ENCODE measurements at regions not wholly inside any gene's neighbourhood (a gene's known extent, or its start where the extent isn't known, plus 50 kb on each side); places are given as distances from the start of the nearest gene placed in this dataset.

DNA sequence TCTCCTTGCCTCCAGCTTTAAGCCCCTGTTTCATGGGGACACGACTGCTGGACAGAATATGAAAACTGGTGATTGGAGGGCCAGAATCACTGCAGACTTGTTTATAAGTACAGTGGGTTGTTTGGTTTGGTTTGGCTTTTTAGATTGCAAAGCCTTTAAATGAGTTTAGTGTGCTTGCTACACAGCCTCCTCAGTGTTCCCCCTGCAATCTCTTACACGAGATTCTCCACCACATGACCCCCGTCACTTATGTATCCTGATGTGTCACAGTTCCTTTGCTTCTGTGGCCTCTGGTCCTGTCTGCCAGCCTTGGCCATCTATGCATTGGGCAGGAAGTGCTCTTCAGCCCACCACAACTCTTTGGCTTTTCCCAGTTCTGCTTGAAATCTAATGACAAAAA is 103.7 kb upstream of the ANKRD1 start:
- 78 to 84% (median 78%) methylated on average over 3 of the region's 3 CpGs for WGBS, 3 donors
- no peak overlapping the region for H3K27ac ChIP-seq (ENCODE audit: low read depth, low read length)

DNA sequence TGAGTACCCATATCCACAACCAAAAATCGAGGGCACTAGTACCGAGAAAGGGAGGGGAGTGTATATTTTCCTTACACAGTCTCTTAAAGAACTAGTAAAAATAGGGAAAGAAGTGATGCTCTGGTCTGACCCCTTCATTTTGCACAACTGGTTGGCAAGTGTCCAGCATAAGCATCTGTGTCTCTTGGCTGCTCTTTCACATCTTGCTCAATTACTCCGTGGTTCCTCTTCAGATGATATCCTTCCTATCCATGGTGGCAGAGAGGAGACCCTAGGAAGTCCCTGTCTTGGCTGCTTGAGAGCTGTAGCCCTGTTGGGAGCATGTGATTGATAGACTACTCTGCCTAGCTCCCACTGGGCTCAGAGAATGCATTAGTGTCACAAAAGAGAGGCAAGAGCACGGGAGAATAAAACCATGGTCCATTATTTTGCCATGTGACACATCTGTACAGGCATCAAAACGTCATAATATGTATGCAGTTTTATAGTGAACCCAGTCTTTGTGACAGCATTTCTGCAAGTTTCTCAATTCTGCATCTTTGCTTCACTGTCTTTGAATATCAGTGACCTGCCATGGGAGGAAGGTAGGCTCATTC is 111.8 kb upstream of the ANKRD1 start:
- 44 to 64% (median 51%) methylated on average over 5 of the region's 5 CpGs for WGBS, 3 donors
- no peak overlapping the region for H3K27ac ChIP-seq (ENCODE audit: low read depth, low read length)

DNA sequence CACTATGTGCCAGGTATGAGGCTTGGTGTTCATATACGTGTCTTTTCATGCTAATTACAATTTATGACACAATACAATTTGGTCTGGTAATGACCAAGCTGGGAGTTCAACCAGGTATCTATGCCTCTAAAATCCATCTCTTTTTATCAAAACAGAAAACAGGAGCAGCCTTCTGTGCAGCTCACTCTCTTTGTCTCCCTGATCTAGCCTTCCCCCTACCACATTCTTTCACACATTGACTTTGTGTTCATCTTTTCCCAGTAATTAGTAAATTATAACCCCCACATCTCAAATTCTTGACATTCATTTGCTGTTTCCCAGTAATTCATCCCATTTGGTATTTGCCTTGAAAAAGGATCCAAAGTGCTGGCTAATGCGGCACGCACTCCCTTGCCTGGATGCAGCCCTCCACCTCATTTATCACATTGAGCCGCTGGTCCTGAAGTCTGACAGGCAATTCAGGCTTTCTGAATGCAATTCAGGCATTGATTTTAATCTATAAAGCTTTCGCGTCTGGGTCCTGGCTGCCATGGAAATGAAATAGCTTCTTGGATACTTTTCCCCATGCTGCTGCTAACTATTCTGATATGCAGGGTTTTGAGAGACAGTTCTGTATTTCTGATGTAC is 112.5 kb upstream of the ANKRD1 start:
- 38 to 90% (median 84%) methylated on average over 6 of the region's 6 CpGs for WGBS, 3 donors

DNA sequence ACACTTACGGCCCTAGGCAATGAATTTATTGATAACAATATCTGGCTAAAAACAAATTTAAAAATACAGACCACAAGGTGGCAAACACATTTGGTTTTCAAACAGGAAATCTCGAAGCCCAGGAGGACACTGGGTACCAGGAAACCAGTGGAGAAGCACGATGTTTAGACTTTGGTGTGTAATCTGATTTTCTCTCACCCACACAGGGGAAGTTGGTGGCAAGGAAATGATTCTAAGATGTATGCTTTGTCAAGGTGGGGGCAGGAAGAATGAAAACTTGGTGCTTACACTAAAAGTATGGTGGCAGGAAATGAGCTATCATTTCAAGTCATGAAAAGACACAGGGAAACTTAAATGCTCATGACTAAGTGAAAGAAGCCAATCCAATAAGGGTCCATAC is 113.2 kb upstream of the ANKRD1 start:
- 43 to 63% (median 59%) methylated on average over 3 of the region's 3 CpGs for WGBS, 3 donors
- H3K27ac ChIP-seq (ENCODE audit: low read depth, low read length), result no peak overlapping the region

More for the DNA sequence above, 112.5 kb upstream of the ANKRD1 start:
- no peak overlapping the region for H3K27ac ChIP-seq (ENCODE audit: low read depth, low read length)

DNA sequence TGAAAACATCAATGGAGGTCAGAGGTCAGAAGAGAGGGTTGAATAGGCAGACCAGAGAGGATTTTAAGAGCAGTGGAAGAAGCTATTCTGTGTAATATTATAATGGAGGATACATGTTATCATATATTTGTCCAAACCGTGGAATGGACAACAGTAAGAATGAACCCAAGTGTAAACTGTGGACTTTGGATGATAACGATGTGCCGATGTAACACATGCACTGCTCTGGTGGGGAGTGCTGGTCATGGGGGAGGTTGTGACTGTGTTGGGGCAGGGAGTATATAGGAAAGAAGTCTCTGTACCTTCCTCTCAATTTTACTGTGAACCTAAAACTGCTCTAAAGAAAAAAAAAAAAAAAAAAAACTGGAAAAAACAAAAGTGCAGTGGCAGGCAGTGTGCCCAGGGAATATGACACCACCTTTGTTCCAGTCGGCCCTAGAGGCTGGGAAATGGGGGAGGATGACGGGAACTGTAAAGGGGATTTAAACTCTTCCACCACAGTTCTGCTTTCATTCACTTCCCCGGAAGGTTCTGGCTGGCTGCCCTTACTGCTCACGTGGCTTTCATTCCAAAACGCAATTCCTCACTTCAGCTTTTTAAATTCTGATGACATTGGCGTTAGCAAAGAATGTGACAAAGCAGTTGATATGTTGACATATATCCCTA is 113.7 kb upstream of the ANKRD1 start:
- no peak overlapping the region for H3K27ac ChIP-seq (ENCODE audit: low read depth, low read length)
- 31 to 41% (median 37%) methylated on average over 9 of the region's 9 CpGs for WGBS, 3 donors

DNA sequence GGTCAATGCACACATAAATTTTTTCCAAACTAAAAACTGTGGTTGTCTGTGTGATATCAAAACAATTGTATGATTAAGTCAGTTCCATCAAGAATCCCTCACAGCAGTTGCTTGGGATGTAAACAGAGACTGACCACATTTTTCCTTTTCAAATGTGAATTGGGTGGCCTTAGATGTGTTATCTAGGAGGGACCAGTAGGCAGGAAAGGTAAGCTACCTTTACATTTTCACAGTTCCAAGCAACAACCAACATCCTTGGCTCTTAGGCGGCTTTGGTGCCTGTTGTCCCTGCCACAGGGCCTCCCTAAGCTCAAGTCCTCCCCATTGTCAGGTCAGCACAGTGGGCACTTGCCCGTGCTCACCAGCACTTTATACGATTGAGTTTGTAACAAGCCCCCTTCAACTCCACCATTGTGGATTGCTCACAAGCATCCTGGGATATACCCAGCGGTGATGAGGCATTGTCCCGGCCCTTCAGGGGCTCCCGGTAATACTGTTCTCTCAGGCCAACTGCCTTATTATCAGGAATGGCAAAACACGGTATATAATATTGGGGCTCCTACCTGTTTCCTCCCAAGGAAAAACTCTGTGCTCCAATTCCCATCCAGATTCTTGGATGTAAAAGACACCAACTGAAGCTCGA is 114.9 kb upstream of the ANKRD1 start:
- H3K27ac ChIP-seq (ENCODE audit: low read depth, low read length), result no peak overlapping the region
- WGBS, 3 donors, result 84 to 92% (median 85%) methylated on average over 8 of the region's 8 CpGs

DNA sequence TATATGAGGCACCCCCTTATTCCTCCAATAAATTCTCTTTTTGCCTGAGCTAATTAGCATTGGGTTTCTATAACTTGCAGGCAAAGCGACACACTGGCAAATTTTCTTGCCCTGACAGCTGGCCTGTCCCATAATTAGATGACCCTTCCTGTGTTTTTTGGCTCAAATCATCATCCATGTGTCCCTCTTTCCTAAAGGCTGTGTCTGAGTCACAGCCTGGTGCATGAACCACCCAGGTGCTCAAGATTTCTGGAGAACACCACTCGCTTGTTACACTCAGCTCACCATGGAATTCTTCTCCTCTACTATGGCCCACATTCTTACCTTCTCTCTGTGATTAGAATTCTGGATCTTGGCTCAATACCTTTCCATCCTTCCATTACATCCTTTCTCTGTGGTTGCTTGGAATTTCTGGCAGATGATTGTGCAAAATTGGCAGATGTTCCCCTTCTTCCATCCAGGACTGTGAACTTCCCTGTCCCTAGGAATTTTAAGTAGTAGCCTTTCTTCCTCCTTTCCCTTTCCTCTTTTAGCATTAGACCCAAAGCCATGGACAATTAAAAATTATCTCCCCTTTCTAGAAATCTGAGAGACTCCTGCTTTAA is 116.0 kb upstream of the ANKRD1 start:
- H3K27ac ChIP-seq (ENCODE audit: low read depth, low read length), result no peak overlapping the region
- whole genome bisulfite sequencing, 3 donors, result 81 to 87% (median 85%) methylated on average over 2 of the region's 2 CpGs

DNA sequence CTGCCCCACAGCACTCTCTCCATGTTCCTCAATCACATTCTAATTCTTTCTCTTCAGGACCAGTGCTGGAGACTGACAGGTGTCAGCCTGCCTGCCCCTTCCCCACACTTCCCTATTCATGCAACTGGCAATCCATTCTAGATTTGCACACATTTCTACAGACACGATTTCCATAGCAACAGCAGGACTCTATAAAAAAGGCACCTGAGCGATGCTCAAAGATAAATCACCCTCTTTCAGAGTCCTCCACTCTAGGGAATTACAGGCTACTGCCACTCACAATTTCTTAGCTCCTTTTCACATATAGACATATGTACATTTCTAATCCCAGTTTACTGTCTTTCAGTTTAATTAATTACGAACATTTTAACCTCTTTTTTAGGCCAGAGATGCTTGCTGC is 118.1 kb upstream of the ANKRD1 start:
- H3K27ac ChIP-seq (ENCODE audit: low read depth, low read length), result no peak overlapping the region
- WGBS, 3 donors, result 67 to 90% (median 89%) methylated on average over 3 of the region's 3 CpGs

DNA sequence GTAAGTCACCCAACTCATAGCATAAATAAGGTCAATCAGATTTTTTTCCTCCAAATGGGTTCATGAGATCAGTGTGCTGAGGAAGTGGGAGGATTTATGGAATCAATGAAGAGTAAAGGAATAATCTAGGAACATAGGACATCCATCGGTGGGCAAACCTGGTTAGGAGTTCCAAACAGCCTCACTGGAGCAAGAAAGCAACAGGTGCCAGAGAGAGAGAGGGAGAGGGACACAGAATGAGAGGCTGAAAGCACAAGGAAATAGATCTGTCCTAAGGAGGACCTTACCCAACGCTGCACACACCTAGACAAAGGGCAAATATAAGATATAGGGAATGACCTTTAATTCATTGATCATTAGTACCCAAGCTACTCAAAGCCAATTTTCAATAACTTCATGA is 119.5 kb upstream of the ANKRD1 start:
- 78 to 98% (median 93%) methylated on average over 2 of the region's 2 CpGs for WGBS, 3 donors
- no peak overlapping the region for H3K27ac ChIP-seq (ENCODE audit: low read depth, low read length)

DNA sequence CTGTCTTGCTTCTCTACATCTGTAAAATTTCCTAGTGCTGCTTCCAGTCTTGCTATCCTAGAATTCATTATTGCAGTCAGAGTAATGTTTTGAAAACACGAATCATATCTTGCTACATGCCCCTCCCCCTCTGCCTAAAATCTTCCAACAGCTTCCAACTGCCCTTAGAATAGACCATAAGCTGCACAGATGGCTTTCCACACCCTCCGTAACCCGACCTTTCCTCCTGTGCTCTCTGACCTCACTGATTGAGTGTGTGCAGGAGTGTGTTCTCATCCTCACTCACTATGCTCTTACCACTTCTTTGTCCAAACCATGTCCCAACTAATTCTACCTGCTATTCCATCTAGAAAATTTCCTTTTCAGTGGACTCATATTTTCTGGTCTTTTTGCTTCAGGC is 121.2 kb upstream of the ANKRD1 start:
- H3K27ac ChIP-seq (ENCODE audit: low read depth, low read length), result no peak overlapping the region
- WGBS, 3 donors, result 63 to 68% (median 63%) methylated on average over 3 of the region's 3 CpGs

DNA sequence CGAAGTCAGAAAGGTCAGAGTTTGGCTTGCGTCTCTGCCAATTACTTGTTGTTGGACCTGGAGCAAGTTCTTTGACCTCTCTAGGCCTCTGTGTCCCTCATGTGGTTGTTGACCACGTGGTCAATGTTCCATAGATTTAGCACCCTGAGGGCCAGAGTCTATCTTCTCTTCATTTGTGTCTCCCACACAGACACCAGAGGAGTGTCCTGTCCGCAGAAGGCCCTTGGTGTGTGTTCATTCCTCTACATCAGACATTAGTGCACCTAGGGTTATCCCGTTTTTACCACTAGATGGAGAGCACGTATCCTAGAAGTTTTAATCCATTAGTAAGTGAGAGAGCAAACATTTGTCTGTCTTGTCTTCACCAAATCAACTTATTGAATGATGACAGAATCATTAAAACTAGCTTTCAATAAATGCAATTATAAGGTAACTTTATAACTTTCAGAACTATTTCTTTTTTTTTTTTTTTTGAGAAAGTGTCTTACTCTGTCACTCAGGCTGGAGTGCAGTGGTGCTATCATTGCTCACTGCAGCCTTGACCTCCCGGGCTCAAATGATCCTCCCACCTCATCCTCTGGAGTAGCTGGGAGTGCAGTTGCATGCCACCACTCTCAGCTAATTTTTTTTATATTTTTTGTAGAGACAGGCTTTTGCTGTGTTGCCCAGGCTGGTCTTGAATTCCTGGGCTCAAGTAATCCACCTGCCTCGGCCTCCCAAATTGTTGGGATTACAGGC is 122.5 kb upstream of the ANKRD1 start:
- whole genome bisulfite sequencing, 3 donors, result 58 to 63% (median 60%) methylated on average over 8 of the region's 8 CpGs

DNA sequence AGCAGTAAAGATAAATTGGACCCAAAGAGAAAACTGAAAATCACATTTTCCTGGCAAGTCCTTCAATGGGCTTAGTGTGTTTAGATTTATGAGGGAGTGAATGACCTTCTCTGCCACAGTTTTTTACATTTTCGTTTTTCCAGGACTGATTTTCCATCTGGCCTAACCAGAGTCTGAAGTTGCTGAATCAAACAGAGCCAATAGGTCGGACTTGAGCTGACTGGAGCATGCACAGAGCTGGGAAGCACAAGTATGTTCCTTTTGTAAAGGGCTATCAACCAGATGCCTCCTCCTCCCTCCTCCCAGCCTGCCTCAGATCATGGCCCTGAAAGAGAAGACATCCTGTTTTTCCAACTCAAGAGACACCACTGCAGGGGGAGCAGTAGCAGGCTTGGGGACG is 126.0 kb upstream of the ANKRD1 start:
- WGBS, 3 donors, result 23 to 37% (median 31%) methylated on average over 3 of the region's 3 CpGs
- no peak overlapping the region for H3K27ac ChIP-seq (ENCODE audit: low read depth, low read length)

More for the DNA sequence above, 122.5 kb upstream of the ANKRD1 start:
- H3K27ac ChIP-seq (ENCODE audit: low read depth, low read length), result no peak overlapping the region

DNA sequence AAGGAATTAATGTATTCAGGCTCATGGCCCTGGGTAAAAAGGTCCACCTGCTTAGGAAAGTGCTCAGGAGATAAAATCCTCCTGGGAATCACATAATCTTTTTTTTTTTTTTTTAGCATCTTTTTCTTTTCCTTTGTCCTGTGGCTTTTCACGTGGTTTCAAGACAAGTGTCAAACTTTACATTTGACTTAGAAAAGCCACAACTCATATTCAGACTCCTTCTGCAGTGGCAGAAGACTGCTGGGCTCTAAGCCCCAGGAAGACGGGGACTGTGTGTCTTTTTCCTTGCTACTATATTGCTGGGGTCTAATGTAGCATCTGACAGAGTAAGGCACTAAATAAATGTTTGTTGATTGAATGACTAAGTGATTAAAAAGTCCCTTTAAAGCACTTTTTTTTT is 127.5 kb upstream of the ANKRD1 start:
- 77 to 95% (median 78%) methylated on average over 2 of the region's 2 CpGs for WGBS, 3 donors
- H3K27ac ChIP-seq (ENCODE audit: low read depth, low read length), result no peak overlapping the region

DNA sequence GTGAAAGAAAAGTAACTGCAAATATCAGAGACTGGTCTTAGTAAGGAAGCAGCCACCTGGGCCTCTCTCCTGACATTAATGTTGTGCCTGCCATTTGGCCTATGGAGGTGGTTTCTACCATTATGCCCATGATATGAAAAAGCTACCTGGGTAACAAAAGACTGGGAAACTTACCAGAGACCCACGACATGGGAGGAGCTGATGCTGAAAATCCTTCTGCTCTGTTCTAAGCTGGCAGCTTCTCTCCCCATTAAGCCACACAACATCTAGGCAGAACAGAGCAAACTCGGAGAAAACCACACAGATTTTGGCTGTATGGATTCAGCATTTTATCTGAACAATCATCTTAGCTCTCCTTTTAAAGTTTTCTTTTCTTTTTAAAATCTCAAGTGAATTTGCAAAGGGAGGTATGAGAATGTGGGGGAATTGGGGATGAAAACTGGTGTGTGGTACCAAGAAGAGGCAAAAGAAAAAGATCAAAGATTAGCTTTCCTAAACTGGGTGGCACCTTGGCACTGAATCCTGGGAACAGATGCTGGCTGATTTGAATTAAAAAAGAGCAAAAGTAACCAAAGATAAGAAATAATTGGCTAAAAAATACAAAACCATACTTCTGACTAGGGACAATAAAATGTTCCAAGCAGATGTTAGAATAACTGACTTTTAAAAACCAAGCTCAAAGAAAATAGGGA is 128.6 kb upstream of the ANKRD1 start:
- no peak overlapping the region for H3K27ac ChIP-seq (ENCODE audit: low read depth, low read length)
- 54 to 83% (median 59%) methylated on average over 2 of the region's 2 CpGs for WGBS, 3 donors

DNA sequence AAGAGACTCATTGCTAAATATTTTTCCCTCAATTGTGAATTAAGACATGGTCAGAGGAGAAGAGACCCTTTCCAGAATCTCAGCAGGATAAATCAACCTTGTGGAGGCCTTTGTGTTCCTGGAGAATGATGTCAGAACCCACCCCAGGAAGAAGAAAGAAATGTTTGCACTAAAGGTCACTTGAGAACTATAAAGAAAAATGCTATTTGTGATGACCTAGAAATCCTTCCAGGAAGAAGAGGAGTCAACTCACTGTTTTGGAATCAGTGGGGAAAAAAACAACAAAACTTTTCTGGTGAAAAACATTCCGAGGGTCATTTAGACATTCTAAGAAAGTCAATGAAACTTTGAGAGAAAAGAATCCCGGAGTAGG is 129.1 kb upstream of the ANKRD1 start:
- H3K27ac ChIP-seq (ENCODE audit: low read depth, low read length), result no peak overlapping the region
- 62 to 74% (median 72%) methylated on average over 2 of the region's 2 CpGs for WGBS, 3 donors

DNA sequence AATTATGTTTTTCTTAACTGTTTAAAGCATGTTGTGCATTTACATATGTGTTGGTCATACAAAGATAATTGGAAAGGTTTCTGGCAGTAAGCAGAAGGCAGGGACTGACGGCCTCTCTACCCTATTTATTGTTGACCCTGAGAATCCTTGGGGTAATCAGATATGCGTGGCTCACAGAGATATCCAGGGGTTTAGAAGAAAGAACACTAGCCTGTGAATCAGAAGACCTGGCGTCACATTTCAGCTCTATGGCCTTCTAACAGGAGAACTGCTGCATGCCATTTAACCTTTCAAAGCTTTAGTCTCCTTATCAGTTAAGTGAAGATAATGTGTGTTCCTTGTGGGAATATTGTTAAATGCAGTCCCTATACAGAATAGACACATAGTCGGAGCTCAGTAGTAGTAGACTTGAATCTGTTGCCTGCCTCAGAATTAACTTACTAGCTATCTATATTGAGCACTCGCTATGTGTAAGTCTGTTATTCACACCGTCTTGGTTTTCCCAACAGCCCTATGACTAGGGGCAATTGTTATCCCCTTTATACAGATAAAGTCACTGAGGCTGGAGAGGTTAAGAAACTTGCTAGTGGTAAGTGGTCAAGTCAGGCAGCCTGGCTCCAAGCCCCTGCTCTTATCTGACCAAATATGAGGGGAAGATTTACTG is 129.6 kb upstream of the ANKRD1 start:
- WGBS, 3 donors, result 74 to 76% (median 75%) methylated on average over 6 of the region's 6 CpGs
- H3K27ac ChIP-seq (ENCODE audit: low read depth, low read length), result no peak overlapping the region

DNA sequence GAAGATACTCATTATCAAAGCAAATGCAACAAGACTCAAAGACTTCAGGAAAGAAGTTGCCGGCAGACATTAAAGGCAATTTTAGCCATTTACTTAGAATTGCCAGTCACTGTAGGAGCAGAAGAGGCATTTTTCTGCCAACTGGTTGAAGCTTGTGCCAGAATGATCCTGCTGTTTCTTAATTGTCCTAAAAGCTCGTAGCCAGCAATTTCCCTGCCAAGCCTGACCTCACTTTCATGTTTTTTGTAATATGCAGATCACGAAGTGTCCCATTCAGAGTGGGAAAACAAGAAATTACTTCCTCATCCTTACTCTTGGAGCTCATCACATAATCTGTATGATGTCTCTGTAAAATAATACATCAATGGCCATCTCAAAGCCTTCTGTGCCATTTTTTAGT is 130.9 kb upstream of the ANKRD1 start:
- no peak overlapping the region for H3K27ac ChIP-seq (ENCODE audit: low read depth, low read length)
- 33 to 54% (median 35%) methylated on average over 3 of the region's 3 CpGs for WGBS, 3 donors

Data from adipose tissue (tissue), 3 donors.